ENCODE measurements at regions not wholly inside any gene's neighbourhood (a gene's known extent, or its start where the extent isn't known, plus 50 kb on each side); places are given as distances from the start of the nearest gene placed in this dataset.

DNA sequence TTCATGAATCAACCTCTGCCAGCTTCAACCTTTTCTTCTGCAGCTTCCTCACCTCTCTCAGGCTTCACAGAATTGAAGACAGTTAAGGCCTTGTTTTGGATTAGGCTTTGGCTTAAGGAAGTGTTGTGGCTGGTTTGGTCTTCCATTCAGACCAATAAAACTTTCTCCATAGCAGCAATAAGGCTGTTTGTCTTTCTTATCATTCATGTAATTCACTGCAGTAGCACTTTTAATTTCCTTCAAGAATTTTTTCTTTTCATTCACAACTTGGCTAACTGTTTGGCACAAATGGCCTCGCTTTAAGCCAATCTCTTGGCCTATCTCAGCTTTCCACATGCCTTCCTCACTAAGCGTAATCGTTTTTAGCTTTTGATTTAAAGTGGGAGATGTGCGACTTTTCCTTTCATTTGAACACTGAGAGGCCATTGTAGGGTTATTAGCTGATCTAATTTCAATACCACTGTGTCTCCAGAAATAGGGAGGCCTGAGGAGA lies 229.5 kb downstream of the IPO8 start:
- TF ChIP-seq GATA1 (IDR thresholded peaks at IDR 0.05; ENCODE audit: low read depth, low read length) = no peak
- no peak for TF ChIP-seq POLR2A (IDR thresholded peaks at IDR 0.05; ENCODE audit: low read length)

DNA sequence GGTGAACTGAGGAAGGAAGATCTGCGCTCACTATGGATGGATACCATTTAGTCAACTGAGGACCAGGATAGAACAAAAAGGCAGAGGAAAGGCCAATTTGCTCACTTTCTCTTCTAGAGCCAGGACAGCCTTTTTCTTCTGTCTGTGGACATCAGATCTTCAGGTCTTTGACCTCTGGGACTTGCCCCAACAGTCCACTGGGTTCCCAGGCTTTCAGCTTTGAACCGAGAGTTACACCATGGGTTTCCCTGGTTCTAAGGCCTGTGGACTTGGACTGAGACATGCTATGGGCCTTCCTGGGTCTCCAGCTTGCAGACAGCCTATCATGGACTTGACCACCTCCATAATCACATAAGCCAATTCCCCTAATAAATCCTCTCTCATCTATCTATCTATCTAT lies 232.0 kb downstream of the IPO8 start:
- TF ChIP-seq GATA1 (IDR thresholded peaks at IDR 0.05; ENCODE audit: low read depth, low read length) (no peak), POLR2A (IDR thresholded peaks at IDR 0.05; ENCODE audit: low read length) (no peak)
- DNase-seq = no peak

More for the DNA sequence above, 229.5 kb downstream of the IPO8 start:
- no peak for DNase-seq

DNA sequence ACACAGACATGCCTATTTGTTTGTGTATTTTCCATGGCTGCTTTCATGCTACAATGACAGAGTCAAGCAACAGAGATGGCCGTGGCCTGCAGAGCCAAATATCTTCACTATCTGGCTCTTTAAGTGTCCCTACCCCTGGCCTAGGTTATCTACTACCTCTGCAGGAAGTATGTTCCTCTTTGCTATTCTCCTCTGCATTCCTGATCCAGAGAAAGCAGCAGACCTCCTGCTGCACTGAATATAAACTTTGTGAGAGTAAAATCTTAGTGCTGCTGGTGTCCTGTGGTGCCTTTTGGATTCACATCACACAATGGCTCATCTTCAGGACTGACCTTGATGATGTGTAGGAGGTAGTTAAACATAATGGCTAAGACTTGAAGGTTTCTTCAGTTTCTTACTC lies 233.4 kb downstream of the IPO8 start:
- no peak for TF ChIP-seq GATA1 (IDR thresholded peaks at IDR 0.05; ENCODE audit: low read depth, low read length)
- no peak for TF ChIP-seq POLR2A (IDR thresholded peaks at IDR 0.05; ENCODE audit: low read length)
- DNase-seq = no peak

DNA sequence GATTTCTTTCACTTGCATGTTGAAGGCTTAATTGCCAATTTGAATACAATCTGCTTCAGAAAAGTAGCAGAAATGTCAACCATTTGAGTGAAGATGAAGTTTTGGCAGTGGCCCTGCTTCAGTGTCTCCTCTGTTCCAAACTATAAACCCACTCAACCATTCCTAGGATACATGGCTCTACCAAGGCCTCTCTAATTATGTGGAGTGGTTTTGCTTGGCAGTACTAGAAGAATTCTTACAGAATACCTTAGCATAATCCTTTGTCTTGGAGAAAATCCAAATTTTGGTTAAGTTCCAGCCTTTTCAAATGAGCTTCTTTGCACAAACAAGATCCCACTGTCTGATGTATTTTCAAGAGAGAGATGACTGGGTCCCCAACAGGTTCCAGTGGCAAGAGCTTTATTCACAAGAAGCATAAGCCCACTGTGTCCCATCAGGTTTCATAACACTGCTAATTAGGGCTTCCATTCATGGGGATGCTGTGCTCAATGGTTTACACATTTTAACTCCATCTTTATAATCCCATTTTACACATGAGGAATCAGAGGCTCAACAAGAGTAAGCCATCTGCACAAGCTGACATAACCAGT lies 234.5 kb downstream of the IPO8 start:
- DNase-seq = no peak
- no peak for TF ChIP-seq POLR2A (IDR thresholded peaks at IDR 0.05; ENCODE audit: low read length)

DNA sequence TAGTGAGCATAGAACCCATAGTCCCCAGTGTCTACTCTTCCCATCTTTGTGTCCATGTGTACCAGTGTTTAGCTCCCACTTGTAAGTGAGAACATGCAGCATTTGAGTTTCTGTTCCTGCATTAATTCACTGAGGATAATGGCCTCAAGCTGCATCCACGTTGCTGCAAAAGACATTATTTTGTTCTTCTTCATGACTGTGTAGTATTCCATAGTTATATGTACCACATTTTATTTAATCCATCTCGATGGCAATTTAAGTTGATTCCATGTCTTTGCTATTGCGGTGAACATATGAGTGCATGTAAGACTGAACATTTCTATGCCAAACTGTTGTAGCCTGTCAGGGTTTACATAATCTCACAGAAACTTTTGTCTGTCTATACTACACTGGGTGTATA lies 237.2 kb downstream of the IPO8 start:
- no peak for DNase-seq
- TF ChIP-seq GATA1 (IDR thresholded peaks at IDR 0.05; ENCODE audit: low read depth, low read length) = no peak
- no peak for TF ChIP-seq POLR2A (IDR thresholded peaks at IDR 0.05; ENCODE audit: low read length)

DNA sequence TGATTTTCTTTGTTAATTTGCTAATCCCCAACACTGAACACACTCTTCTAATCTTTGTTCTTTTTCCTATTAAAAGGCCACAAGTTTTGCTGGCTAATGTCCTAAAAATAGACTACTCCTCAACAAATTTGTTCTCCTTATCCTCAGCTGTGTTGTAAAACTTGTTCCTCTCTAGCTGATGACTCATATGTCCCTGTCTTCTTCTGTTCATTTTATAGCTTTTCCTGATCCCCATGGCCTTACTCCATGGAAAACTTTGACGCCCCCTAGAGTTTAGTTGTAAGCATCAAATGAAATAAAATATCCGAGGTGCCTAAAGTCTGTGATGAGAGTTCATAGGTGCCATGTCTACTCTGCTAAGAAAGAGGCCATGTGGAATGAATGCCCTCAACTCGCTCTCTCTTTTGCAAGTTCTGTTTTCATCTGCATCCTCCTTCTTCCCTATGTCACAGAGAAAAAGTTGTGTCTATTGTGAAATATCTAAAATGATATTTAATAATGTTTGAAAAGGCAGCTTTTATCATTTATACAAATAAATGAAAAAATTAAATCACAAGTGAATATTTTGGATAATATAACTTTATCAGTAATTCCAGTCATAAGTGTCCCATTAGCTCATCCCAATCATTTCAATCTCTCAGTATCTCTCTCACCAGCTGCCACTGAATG lies 237.9 kb downstream of the IPO8 start:
- no peak for DNase-seq
- no peak for TF ChIP-seq POLR2A (IDR thresholded peaks at IDR 0.05; ENCODE audit: low read length)
- TF ChIP-seq GATA1 (IDR thresholded peaks at IDR 0.05; ENCODE audit: low read depth, low read length) = no peak

DNA sequence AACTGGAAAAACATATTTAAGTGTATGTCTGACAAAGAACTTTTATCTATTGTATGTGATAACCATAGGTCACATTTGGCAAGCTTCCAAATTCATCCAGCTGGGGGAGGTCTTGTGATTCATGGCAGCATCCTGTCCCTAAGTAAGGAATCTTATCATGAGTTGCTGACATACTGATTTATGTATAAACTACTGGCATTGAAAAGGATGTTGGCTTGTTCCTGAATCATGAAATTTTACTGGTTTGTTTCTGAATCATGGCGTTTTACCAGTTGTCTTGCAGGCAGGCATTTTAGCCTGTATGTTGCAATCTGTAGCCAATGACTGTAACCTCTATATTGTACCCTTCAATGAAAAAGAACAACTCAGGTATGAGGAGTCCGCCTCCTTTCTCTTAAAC lies 244.8 kb downstream of the IPO8 start:
- TF ChIP-seq GATA1 (IDR thresholded peaks at IDR 0.05; ENCODE audit: low read depth, low read length) (no peak), POLR2A (IDR thresholded peaks at IDR 0.05; ENCODE audit: low read length) (no peak)
- no peak for DNase-seq

DNA sequence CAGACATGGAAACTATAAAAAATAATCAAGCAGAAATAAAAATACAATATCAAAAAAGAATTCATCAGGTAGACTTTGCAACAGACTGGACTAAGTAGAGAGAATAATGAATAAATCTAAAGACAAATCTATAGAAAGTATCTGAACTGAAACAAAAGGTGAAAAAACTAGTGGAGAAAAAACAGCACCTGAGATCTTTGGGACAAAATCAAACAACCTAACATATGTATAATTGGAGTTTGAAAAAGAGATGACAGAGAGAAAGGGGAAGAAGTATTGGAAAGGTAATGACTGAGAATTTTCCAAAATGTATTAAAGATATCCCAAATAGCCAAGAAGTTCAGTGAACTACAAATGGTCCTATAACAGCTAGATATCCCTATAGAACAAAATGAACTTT lies 245.4 kb downstream of the IPO8 start:
- TF ChIP-seq POLR2A (IDR thresholded peaks at IDR 0.05; ENCODE audit: low read length) (no peak), GATA1 (IDR thresholded peaks at IDR 0.05; ENCODE audit: low read depth, low read length) (no peak)
- no peak for DNase-seq

DNA sequence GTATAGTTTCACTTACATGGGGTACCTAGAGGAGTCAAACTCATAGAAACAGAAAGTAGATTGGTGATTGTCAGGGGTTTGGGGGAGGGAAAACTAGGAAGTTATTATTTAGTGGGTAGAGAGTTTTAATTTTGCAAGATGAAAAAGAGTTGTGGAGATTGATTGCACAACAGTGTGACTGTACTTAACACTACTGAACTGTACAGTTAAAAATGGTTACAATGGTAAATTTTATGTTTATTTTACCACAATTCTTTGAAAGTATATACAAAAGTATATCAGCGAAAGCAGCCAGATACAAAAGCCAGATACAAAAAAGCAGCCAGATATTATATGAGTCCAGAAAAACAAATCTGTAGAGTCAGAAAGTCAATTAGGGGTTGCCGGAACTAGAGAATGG lies 247.6 kb downstream of the IPO8 start:
- DNase-seq = no peak
- TF ChIP-seq GATA1 (IDR thresholded peaks at IDR 0.05; ENCODE audit: low read depth, low read length) (no peak), POLR2A (IDR thresholded peaks at IDR 0.05; ENCODE audit: low read length) (no peak)

DNA sequence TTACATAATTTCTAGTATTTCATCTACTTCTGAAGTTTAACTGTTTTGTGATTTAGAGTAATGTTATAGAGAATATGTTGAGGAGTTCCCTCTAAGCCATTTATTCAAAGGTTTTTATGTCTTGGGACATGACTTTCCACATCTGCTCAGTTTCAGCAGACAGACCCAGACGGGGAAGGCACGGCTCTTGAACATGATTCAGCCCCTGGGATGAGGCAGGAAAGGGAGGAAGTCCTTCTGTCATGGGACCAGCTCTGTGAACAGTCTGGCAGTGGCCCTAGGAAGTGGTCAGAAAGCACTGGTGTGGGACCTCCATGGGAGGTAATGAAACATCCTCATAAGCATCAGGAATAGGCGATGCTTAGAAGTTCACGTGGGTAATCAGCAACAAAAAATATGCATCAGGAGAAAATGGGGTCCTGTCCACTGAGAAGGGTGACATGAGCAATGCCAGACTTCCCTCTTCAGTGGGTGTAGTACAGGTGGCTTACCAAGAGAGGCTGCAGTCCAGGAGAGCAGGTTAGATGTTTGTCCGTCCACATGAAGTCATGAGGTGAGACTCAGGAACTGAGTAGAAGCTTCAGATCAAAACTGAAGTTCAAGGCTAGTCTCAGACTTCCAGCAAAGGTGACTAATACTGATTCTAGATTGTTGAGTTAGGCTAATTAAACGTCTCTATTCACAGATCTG lies 248.5 kb downstream of the IPO8 start:
- TF ChIP-seq GATA1 (IDR thresholded peaks at IDR 0.05; ENCODE audit: low read depth, low read length) (no peak), POLR2A (IDR thresholded peaks at IDR 0.05; ENCODE audit: low read length) (no peak)
- no peak for DNase-seq

DNA sequence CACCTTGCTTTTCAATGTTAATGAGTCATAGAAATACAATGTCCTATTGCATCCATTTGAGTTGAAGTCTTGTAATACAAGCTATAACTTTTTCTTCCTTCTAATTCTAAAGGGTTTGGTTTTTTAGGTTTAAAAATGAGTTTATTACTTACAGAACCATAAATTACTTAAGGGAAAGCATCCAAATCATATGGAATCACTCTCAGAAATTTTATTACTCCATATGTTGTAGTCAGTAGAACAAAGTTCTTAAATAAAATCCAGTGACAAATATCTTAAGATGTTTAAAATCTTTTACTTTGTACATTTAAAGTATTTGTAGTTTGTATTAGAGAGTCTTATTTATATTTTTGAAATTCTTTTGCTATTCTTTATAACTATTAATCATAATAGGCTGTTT lies 253.2 kb downstream of the IPO8 start:
- TF ChIP-seq POLR2A (IDR thresholded peaks at IDR 0.05; ENCODE audit: low read length) = no peak
- no peak for TF ChIP-seq GATA1 (IDR thresholded peaks at IDR 0.05; ENCODE audit: low read depth, low read length)
- DNase-seq = no peak

DNA sequence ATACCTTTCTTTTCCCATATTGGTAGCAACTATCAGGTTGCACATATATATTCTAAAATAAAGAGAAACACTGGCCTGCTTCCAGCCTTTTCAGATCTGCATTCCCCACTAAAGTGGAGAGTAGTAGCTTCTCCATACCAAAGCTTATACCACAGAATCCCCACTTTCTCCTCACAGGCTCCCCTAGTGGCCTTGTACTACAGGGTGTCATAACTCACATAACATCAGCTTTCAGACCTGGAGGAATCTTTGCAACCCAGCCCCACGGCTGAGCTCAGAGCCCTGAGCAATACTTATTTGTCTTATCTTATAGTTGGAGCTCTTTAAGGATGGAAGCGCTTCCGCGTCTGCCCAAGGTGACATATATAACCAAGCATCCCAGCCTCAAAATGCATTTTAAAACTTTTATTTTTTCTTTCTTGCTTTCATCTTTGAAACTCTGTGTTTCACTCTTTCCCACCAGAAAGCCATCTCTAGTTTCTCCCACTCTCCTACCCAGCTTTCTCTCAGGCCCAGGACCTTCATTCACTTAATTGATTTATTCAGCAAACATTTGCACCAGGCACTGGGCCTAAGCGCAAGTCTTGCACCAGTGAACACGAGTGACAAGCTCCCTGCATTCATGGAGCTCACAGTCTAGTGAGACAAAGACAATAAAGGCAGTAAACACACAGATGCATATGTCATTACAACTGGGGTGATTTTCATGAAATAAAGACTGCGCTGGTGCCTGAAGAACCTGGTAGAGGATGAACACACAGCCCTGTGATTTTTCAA lies 254.7 kb downstream of the IPO8 start:
- TF ChIP-seq GATA1 (IDR thresholded peaks at IDR 0.05; ENCODE audit: low read depth, low read length) (no peak), POLR2A (IDR thresholded peaks at IDR 0.05; ENCODE audit: low read length) (no peak)
- no peak for DNase-seq

DNA sequence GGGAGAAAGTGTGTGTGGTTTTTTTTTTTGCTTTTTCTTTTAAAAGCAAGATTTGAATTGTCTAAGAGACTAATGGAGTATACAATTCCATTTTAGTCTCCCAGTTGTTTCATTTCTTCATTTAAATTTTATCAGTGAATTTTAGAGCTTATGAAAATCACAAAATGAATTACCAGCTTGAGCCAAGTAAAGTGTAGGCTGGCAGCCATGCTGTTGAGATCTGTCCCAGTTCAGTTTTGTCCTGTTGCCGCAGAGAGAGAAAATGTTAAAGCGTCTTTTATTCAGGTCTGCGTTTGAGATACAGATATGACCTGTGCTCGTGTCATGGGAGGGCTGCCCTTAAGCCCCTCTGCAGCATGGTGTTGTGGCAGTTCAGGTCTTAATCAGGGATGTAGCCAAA lies 256.5 kb downstream of the IPO8 start:
- TF ChIP-seq GATA1 (IDR thresholded peaks at IDR 0.05; ENCODE audit: low read depth, low read length) = no peak
- no peak for DNase-seq

DNA sequence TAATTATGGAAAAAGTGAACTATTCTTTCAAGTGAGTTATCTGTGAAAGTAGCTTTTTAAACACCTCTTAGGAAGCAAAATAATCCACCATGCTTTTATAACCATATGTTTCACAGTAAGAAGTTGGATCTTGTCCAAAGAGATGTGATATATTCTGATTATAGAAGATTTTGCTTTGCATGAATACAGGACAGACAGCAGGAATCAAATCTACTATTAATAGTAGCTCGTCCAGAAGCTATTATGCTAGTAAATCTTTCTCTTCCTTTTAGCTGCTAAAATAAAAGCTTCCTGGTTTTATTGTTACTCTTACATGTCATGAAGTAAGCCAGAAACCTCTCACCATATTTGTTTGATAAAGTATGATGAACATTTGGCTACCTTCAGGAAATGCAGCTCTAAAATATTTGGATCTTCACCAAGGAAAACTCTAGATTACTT lies 257.0 kb downstream of the IPO8 start:
- no peak for TF ChIP-seq POLR2A (IDR thresholded peaks at IDR 0.05; ENCODE audit: low read length)
- TF ChIP-seq GATA1 (IDR thresholded peaks at IDR 0.05; ENCODE audit: low read depth, low read length) = no peak
- DNase-seq = no peak
